ENCODE measurements at regions not wholly inside any gene's neighbourhood (a gene's known extent, or its start where the extent isn't known, plus 50 kb on each side); places are given as distances from the start of the nearest gene placed in this dataset.

DNA sequence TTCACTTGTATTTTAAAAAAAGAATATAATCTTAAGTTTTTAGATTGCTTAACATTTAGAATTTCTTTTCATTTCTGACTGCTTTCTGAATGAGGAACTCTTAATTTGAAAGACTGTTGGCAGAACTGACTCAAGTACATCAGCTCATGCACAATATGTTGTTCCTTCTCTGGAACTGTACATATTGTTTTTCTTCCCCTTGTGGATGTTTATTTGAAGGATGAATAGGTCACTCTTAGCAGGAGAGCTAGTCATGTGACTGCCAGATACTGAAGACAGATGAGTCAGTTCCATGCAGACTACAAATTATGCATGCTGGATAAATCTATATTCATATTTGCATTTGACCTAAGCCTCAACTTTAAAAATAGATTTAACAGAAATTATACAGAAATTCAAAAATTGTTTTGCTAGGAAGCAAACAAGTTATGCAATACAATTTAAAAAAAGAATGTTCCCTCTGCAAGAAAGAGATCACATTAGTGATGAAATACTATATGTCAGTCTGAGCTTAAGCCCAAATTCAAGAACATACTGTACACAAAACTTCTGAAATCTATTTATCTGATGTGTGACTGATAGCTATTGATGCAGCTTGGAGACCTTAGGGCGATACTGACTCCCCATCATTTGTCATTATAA, 1274.9 kb upstream of the GJE1 start:
- DNase-seq: no peak

DNA sequence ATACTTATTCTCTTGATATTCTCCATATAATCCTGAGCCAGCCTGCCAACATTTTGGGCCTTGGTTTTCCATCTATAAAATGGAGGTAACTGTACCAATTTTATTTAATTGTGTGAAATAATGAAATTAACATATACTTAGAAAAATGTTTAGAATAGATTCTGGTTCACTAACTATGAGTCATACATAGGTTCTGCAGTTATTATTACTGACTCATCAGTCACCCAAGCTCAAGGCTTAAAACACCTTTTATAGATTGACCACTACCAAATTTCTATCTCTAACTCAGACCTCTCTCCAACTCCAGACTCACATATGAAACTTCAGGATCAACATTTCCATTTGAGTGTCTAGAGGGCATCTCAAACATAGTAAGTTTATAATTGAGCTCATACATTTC, 1277.2 kb upstream of the GJE1 start:
- no peak for DNase-seq

DNA sequence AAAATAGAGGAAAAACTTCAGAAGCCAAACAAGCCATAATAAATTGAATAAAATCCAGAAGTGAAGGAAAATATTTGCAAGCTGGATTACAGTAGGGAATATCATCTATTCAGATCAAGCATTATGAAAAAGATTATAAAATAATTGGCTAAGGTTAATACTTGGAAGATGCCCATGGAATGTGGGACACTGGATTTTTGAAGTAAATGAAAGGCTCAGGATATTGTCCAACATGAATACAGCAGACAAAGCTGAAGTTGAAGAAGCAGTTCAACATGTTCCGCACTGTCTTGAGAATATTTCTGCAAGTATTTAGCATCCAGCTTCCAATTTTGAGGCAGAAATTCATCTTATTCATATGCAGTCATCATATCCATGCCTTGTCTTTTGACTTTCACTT, 1278.4 kb upstream of the GJE1 start:
- DNase-seq: no peak

DNA sequence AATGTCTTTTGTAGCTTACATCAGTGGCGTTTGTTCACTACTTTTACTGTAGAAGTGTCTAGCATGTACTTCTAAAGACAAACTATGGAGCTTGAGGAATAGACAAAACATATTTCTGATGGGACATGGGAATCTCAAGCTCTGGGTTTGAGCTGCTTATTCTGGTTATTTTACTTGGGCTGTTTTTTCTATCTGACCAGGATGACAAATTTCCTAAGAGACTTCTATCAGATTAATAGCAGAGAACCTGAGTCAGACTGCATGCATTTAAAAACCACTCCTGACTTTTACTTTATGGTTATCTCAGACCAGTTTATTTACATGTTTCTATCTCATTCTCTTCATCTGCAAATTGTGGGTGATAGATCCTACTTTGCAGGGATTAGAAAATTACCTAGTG, 1282.3 kb upstream of the GJE1 start:
- DNase-seq: no peak

DNA sequence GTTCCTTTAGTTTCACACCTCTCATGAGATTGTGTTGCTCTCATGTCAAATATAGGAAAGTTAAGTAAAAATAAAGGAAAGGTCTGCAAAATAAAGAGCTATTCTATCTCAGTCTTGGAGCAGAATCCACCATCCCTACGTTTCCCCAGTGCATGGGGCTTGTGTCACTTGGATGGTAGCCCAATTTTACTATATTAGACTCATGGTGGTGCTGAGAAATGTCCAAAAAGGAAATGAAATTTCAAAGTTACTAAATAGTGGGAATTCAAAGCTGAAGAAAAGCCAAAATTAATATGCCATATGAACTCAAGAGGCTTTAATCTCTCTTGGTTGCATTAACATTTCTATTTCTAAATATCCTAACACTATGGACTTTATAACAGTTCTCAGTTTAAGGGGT, 1283.3 kb upstream of the GJE1 start:
- no peak for DNase-seq

DNA sequence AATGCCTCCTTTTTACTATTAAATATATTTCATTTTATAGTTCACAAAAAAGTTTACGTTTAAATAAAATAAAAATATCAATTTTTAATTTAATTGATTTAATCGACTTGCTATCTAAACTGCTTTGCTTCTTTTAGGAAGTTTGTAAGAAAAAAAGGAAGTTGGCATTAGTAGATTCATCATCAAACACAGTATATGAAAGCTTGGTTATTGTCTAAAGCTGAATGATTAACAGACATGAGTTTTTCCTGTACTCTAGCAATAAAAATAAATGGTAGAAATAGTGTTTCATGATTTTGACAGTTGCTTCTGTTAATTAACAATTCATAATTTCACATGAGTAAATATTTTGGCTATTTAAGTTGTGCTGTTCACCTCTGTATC, 1285.5 kb upstream of the GJE1 start:
- no peak for DNase-seq

DNA sequence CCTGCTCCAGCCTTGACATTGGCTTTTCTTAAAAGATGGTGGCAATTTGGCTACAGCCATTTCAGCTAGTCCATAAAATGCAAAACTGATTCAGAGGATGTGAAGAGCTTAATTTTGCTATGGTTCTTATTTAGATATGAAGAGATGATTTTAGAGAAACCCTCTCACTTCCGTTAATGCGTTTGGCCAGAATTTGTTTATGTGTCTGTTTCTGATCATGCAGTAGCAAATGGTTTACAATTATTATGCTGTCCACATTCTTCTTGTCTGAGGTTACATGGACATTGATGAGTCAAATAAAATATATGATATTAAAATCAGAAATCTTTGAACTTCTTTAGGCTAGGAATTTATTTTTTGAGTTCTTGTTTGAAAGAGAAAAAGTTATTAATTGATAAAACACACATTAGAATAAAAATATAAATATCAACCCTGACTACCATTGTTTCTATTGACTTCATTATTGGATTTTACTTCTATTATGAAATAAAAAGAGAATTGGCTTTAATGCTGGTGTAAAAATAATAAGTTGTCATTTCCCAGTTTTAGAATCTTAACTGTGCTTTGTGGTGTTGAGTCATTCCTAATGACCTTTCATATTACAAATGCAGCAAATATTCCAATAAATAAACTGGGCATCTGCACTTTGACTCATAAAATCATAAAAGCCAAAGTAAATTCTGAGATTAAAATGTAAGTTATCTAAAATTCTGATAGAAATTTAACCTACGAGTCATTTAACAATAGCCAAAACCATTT, 1286.0 kb upstream of the GJE1 start:
- no peak for DNase-seq

DNA sequence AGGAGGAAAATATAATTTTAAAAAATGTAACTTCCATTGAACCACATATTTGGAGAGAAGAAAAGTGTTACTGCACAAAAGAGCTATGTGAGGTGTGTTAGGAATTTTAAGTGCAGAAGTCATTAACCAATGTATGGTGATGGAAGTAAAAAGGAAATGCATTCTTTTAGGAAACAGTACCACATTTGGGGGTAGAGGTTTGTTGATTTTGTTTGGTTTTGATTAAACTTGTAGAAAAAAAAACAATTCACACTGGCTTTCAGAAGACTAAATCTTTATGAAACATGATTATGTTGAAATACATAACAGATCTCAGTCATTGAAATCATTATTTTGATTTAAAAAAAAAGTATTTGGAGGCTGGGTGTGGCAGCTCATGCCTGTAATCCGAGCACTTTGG, 1287.0 kb upstream of the GJE1 start:
- no peak for DNase-seq

DNA sequence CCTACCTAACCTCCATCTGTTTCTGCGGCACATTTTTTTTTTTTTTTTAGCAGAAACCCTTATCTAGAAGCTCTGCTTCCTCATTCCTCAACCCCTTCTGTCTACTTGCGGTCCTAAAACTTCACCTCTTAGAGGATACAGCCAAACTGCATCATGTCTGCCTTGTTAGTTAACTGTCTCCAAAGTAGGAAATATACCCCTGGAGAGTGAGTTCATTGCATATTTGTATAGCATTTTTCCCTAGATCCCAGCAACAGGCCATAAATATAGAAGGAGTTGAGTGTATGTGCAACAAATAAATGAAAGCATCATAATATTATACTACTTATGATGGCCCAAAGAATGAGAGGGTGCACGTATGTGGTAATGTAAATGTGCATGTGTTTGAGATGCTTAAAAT, 1288.6 kb upstream of the GJE1 start:
- no peak for DNase-seq

DNA sequence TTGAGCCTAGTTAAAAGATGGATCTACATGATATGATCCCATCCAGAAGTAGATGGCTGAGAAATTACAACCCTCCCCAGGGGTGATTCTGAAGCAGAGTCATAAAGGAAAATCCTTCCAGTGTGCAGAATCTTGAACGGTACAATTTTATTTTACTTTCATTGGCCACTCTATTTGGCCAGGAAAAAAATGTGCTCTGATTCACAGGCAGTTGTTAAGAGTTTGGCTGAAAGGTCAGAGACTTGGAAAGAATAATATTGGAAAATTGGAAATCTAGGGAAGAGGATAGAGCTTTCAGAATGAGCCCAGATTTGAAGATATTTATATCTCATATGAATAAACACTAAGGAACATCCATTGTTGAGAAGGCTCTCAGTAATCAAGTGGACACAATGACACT, 1299.3 kb upstream of the GJE1 start:
- no peak for DNase-seq

DNA sequence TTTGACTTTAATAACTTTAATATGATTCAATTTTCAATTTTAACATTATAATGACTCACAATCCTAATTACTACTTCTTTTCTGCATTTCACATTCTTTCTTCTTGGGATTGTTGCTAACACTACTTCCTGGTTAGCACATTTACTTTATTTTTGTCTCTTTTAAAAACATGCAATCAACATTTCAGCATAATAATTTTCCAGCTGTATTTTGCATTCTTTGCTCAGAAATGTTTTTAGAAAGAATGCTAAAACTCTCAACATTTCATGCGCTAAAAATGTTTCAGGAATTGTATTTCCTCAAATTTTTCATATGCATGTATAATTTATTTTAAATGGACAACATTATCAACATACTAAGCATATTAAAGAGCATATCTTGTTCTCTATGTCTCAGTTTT, 1302.1 kb upstream of the GJE1 start:
- DNase-seq: no peak

DNA sequence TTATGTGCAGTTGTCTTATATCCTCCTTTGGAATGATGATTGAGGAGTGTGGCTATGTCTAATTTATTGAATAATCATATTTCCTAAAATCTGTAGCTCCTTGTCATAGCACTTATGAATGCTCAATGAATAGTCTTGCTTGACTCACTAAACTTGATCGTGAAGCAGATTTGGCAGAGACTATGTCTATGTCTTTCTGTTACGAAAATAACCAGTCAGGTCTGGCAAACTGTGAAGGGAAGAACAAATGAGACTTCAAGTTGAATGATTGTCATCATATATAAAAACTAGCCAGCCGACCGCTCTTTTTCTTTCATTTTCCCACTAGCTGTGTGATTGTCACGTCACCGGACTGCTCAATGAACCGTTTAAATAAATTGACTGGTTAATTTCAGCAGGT, 1303.9 kb upstream of the GJE1 start:
- DNase-seq: no peak

DNA sequence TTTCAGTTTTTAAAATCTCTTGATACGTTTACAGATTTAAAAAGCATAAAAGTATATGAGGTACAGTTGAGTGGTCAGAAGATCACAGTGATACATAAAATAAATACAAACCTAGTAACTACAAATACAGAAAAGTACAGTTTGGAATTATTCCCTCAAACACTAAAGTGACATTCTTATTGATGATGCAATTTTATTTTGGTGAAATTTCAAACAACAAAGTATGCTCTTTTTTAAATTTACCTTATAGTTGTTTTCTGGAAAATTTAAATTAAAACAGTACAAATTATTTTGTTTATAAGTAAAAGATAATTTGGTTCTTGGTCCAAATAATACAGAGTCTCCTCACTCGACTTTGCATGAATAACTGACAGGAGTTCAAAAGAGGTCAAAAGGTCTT, 1305.1 kb upstream of the GJE1 start:
- DNase-seq: no peak

DNA sequence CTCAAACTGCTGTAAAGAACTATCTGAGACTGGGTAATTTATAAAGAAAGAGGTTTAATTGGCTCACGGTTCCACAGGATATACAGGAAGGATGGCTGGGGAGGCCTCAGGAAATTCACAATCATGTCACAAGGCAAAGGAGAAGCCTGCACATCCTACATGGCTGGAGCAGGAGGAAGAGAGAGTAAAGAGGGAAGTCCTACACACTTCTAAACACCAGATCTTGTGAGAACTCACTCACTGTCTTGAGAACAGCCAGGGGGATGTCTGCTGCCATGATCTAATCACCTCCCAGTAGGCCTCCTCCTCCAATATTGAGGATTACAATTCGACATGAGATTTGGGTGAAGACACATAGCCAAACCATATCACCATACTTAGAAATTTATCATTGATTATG, 1307.0 kb upstream of the GJE1 start:
- DNase-seq: no peak

DNA sequence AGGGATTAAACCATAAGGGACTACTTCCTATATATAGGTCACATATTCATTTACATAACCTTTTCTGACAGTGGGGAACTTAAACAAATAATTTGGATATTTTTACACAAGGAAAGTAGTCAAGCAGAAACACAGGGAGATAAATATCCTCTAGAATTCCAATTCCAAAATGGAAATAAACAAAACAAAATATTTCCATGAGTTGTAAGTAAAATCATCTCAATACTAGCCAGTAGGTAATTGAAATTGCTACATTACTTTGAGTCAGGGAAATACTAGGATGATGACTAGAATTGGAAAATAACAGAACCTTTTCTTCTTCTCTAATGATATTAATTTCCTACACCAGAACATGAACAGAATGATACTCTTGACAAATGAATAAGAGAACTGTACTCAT, 1308.1 kb upstream of the GJE1 start:
- DNase-seq: no peak

DNA sequence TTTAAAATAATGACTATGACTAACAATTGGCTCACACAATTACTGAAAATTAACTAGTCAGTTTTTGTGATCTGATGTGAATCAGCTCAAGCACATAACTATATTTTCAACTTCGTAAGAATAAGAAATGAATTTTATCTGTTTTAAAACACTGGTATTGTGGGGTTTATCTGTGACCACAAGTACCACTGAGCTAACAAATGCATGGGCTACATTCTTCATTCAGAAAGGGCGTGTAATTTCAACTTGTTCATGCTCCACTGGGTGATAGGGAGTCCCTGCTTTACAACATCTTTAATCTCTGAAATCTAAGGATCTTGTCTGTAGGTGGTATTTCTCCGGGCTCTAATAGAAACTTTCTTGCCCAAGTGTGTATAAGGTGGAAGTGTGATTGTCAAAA, 1311.5 kb upstream of the GJE1 start:
- DNase-seq: no peak

DNA sequence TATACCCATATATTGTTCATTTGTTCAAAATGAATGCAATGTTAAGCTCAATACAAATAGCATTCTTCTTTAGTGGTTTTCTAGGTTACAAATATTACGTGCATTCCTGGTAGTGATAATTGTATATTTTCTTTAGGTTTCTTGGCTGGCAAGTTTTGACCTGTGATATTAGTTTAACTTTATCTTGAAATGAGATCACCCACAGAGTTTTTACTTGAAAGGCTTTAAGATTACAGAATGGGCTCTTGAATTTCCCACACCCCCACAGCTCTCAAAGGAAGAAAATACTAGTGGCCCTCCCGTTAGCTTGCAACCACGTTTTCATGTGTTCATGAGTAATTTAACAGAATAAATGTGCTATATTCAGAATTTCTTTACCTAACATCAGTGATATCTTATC, 1315.5 kb upstream of the GJE1 start:
- no peak for DNase-seq

DNA sequence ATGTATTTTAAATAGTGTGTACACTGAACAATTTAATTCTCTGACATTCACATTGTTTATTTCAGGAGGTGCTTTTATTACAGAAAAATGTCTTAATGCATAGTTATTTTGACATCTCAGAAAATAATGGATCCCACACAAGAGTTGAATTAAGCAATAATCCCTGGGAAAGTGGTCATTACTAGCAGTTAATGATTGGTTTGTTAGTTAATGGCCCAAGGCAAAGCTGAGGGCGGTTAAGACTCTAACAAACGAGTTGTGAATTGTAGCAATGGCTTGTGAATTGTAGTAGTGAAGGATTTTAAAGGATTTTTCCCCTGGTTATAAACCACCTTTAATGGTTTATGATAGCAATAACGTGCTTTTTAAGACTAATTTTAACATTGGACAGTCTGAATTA, 1316.0 kb upstream of the GJE1 start:
- DNase-seq: no peak

DNA sequence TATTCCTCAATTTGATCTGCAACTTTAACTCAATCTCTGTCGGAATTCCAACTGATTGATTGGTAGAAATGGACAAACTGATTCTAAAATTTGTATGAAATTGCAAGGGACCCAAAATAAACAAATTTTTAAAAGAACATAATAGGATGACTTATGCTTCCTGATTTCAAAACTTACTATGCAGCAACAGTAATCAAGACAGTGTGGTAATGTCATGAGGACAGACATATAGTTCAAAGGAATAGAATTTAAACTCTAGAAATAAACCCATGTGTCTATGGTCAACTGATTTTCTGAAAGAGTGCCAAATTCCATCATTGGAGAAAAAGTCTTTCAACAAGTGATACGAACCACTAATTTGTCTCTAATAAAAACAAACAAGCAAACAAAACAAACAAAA, 1320.1 kb upstream of the GJE1 start:
- no peak for DNase-seq

DNA sequence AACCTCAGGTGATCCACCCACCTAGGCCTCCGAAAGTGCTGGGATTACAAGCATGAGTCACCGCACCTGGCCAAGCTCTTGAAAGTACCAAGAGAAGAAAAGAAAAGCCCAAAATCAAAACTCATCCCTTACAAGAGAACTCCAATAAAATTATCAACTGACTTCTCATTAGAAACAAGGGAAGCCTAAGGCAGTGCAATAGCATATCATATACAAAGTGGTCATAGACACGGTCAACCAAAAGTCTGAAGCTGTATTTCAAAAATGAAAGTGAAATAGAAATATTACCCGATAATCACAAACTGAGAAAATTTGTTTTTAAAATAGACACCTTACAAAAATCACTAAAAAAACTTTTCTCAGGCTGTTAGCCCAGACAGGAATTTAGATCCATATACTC, 1321.1 kb upstream of the GJE1 start:
- no peak for DNase-seq

DNA sequence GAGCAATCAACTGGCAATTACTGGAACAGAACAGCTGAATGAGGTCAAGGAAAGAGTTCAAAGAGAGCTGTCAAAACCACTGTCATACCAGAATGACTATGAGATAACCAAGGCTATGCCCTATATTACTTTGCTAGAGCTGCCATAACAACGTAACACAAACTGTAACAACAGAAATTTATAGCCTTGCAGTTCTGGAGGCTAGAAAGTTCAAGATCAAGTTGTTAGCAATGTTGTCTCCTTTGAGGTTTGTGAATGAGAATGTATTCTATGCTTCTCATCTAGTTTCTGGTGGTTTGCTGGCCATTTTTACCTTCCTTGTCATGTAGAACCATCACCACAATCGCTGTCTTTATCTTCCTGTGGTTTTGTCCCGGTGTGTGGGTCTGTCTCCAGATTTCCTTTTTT, 1323.0 kb upstream of the GJE1 start:
- no peak for DNase-seq

DNA sequence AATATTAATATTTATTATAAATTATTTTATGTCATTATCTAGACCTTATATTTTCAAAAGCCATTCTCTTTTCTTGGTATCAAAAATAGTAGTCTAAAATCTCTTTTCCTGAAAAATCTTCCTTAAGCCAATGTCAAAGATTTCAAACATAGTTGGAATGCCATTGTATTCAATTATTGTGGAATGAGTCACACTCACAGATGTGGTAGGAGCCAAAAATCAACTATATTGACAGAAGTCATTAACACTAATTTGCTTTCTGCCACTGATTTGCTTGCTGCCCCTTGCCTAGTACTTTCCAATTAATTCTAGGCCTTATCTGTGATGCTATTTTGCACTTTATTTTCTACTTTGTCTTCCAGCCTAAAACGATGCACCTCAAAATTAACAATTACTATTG, 1326.3 kb upstream of the GJE1 start:
- DNase-seq: no peak

DNA sequence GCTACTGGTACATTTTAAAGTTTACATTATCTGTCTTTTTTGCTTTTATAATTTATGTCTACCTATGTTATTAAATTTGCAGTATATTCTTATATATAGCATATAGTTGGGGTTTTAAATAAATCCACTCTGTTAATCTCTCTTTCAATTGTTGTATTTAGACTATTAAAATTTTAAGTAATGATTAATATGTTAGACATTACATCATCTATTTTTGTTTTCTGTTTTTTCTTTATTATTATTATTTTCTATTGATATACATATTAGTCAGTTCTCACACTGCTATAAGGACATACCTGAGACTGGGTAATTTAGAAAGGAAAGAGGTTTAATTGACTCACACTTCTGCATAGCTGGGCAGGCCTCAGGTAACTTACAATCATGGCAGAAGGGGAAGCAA, 1338.2 kb upstream of the GJE1 start:
- no peak for DNase-seq

DNA sequence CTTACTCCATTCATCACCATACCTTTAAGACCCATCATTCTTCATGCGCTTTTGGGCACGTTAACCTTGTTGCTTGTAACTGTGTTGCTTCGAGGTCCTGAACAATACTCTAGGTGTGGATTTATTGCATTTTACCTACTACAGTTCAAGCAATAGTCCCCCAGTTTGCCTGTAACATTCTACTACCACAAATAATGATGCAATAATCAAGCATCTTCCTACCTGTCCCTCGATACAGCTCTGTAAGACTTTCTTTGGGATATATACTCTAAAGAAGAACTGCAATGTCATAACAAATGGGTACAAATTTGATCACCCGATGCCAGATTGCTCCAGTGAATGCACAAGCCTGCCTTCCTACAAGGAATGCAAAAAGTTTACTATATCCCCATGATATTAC, 1342.6 kb upstream of the GJE1 start:
- no peak for DNase-seq

DNA sequence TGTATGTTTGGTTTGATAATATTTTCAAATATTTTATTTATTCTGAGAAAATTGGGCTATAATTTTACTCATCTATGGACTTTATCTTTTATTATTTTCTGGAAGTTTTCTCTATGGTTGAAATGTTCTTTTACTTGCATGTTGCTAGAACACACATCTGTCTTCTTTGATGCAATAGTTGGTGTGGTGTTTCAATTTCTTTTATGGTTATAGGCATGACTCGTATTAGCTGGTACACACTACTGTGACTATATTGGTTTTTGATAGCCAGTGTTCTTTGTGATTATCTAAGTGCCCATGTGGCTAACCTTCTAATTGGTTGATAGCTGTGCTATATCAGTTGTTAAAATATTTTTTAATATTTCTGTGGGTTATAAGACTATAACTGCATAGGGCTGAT, 1343.3 kb upstream of the GJE1 start:
- no peak for DNase-seq
